ENCODE measurements at regions not wholly inside any gene's neighbourhood (a gene's known extent, or its start where the extent isn't known, plus 50 kb on each side); places are given as distances from the start of the nearest gene placed in this dataset.

- Histone ChIP-seq H3K27ac (ENCODE audit: low read depth, low read length, poor library complexity, severe bottlenecking) (no peak overlapping the region), H3K9me2 (ENCODE audit: low read depth, low read length) (no peaks in the 10 kb centered on the region), H3K4me1 (ENCODE audit: insufficient read depth, low read length, severe bottlenecking) (no peaks in the 10 kb centered on the region), H3F3A (ENCODE audit: insufficient read depth, low read length) (no peaks in the 10 kb centered on the region), H3K9me3 (ENCODE audit: low read length) (no peaks in the 10 kb centered on the region), H3K9ac (ENCODE audit: low read length) (no peak overlapping the region), H3K79me2 (ENCODE audit: insufficient read depth, low read length) (no peaks in the 10 kb centered on the region), H2AFZ (ENCODE audit: low read length) (no peak overlapping the region), H3K4me2 (ENCODE audit: low read length) (no peak overlapping the region), H3K4me3 (ENCODE audit: low read depth, low read length, poor library complexity, severe bottlenecking) (no peak overlapping the region), H4K20me1 (ENCODE audit: insufficient read depth, low read length) (no peaks in the 10 kb centered on the region), H3K27me3 (ENCODE audit: insufficient read depth, low read length) (no peaks in the 10 kb centered on the region), H3K36me3 (ENCODE audit: insufficient read depth, low read length) (no peaks in the 10 kb centered on the region)
- TF ChIP-seq CTCF (IDR thresholded peaks at IDR 0.05; ENCODE audit: low read length) (no peak), EZH2 (IDR thresholded peaks at IDR 0.05; ENCODE audit: borderline replicate concordance, low read length) (no peak)
Measured at GRCh38 chr4:124433044-124433443, 279.5 kb downstream of the ANKRD50 start.

DNA sequence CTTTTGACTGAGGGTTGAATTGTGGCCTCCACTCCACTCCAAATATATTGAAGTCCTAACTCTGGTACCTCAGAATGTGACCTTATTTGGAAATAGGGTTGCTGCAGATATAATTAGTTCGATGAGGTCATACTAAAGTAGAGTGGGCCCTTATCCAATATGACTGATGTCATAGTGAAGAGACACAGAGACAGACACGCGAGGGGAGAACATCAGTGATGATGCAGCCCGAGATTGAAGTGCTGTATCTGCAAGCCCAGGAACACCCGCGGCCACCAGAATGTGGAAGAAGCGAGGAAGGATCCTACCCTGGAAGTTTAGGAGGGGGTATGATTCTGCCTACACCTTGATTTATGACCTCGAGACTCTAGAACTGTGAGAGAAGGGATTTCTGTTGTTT, 279.0 kb downstream of the ANKRD50 start:
- Histone ChIP-seq H3F3A (ENCODE audit: insufficient read depth, low read length) (no peaks in the 10 kb centered on the region), H3K9ac (ENCODE audit: low read length) (no peak overlapping the region), H3K79me2 (ENCODE audit: insufficient read depth, low read length) (no peaks in the 10 kb centered on the region), H4K20me1 (ENCODE audit: insufficient read depth, low read length) (no peaks in the 10 kb centered on the region), H3K27ac (ENCODE audit: low read depth, low read length, poor library complexity, severe bottlenecking) (no peak overlapping the region), H3K4me1 (ENCODE audit: insufficient read depth, low read length, severe bottlenecking) (no peaks in the 10 kb centered on the region), H3K9me2 (ENCODE audit: low read depth, low read length) (no peaks in the 10 kb centered on the region), H2AFZ (ENCODE audit: low read length) (no peak overlapping the region), H3K4me3 (ENCODE audit: low read depth, low read length, poor library complexity, severe bottlenecking) (no peak overlapping the region), H3K36me3 (ENCODE audit: insufficient read depth, low read length) (no peaks in the 10 kb centered on the region), H3K9me3 (ENCODE audit: low read length) (no peaks in the 10 kb centered on the region), H3K27me3 (ENCODE audit: insufficient read depth, low read length) (no peaks in the 10 kb centered on the region), H3K4me2 (ENCODE audit: low read length) (no peak overlapping the region)
- TF ChIP-seq EZH2 (IDR thresholded peaks at IDR 0.05; ENCODE audit: borderline replicate concordance, low read length) (no peak), CTCF (IDR thresholded peaks at IDR 0.05; ENCODE audit: low read length) (no peak)

DNA sequence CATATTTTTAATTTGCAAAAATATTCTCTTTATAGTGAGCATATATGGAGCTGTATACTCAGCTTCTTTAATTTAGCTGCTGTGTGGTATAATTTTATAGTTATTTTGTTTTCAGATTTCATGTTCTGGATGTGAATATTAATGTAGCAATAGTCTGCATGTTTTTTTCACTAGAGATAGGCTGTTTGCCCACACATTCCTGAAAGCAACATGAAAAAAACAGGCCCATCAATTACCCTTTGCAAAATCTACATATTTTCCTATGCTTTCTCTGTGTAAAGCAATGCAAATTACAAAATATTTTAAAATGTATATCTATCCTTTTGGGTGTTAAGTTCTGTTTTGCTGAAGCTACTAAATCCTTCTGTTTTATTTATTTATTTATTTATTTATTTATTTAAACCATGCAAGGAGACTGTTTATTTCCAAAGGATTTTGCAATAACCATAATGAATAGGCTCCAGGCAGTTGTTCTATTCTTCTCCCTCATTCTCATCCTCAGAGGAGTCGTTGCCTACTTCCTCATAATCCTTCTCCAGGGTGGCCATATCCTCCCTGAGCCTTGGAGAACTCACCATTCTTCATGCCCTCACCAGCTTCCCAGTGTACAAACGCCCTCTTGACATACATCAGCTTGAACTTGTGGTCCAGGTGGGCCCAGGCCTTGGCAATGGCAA, 277.1 kb downstream of the ANKRD50 start:
- Histone ChIP-seq H2AFZ (ENCODE audit: low read length) (no peak overlapping the region), H3K27me3 (ENCODE audit: insufficient read depth, low read length) (no peaks in the 10 kb centered on the region), H4K20me1 (ENCODE audit: insufficient read depth, low read length) (no peaks in the 10 kb centered on the region), H3K79me2 (ENCODE audit: insufficient read depth, low read length) (no peaks in the 10 kb centered on the region), H3K36me3 (ENCODE audit: insufficient read depth, low read length) (no peaks in the 10 kb centered on the region), H3K27ac (ENCODE audit: low read depth, low read length, poor library complexity, severe bottlenecking) (no peak overlapping the region), H3K9me2 (ENCODE audit: low read depth, low read length) (no peaks in the 10 kb centered on the region), H3K4me2 (ENCODE audit: low read length) (no peak overlapping the region), H3K9ac (ENCODE audit: low read length) (no peak overlapping the region), H3K4me1 (ENCODE audit: insufficient read depth, low read length, severe bottlenecking) (no peaks in the 10 kb centered on the region), H3F3A (ENCODE audit: insufficient read depth, low read length) (no peaks in the 10 kb centered on the region), H3K4me3 (ENCODE audit: low read depth, low read length, poor library complexity, severe bottlenecking) (no peak overlapping the region), H3K9me3 (ENCODE audit: low read length) (no peaks in the 10 kb centered on the region)
- no peak for TF ChIP-seq EZH2 (IDR thresholded peaks at IDR 0.05; ENCODE audit: borderline replicate concordance, low read length)
- TF ChIP-seq CTCF (IDR thresholded peaks at IDR 0.05; ENCODE audit: low read length) = no peak
